Natural killer cell (primary cell): ENCODE measurements at regions not wholly inside any gene's neighbourhood (a gene's known extent, or its start where the extent isn't known, plus 50 kb on each side); places are given as distances from the start of the nearest gene placed in this dataset.

ENCODE experiments used
- ATAC-seq, 3 donors: fragments of 150-1000 bp in 2 of 3; fragments of 200-7000 bp in 1 of 3; cut with Tn5 transposase; 1 replicate in 1 of 3; 2 replicates in 2 of 3; pipeline ENCODE4 v1.10.0; 2021; ENCODE audit warnings: mild to moderate bottlenecking in 2 of 3, moderate library complexity in 2 of 3
- DNase-seq, 2 donors: peaks; one replicate each; pipeline versions ENCODE4 v3.0.0 to v3.0.0-alpha.2; 2013 to 2021; ENCODE audit warnings: mixed read lengths in 1 of 2
- H3K27ac ChIP-seq: one replicate; pipeline ENCODE4 v1.5.1; 2013; ENCODE audit warnings: mild to moderate bottlenecking, low read length
- H3K27me3 ChIP-seq: one replicate; pipeline ENCODE4 v1.6.1; 2013; ENCODE audit warnings: low read length; ENCODE audit not compliant: control insufficient read depth, insufficient read depth
- H3K36me3 ChIP-seq: one replicate; pipeline ENCODE4 v1.6.1; 2013; ENCODE audit warnings: low read length; ENCODE audit not compliant: control insufficient read depth, insufficient read depth
- H3K4me1 ChIP-seq: one replicate; pipeline ENCODE4 v1.6.1; 2013; ENCODE audit warnings: low read length; ENCODE audit not compliant: control insufficient read depth, insufficient read depth
- H3K4me3 ChIP-seq: one replicate; pipeline ENCODE4 v1.5.1; 2013; ENCODE audit warnings: low read length
- H3K9me3 ChIP-seq: one replicate; pipeline ENCODE4 v1.6.1; 2013; ENCODE audit warnings: low read length; ENCODE audit not compliant: control insufficient read depth, insufficient read depth
- H3K27ac Mint-ChIP-seq, 2 donors: one replicate each; pipeline ENCODE4 v1.8.0; 2022; ENCODE audit warnings: mild to moderate bottlenecking in 2 of 2, mixed read lengths in 2 of 2, moderate library complexity in 1 of 2
- H3K27me3 Mint-ChIP-seq, 2 donors: one replicate each; pipeline ENCODE4 v1.8.0; 2022; ENCODE audit warnings: low read depth in 2 of 2, mixed read lengths in 2 of 2
- H3K36me3 Mint-ChIP-seq: one replicate; pipeline ENCODE4 v1.8.0; 2022; ENCODE audit warnings: mixed read lengths
- H3K4me1 Mint-ChIP-seq, 2 donors: one replicate each; pipeline ENCODE4 v1.8.0; 2022; ENCODE audit warnings: mixed read lengths in 2 of 2
- H3K4me3 Mint-ChIP-seq: one replicate; pipeline ENCODE4 v1.8.0; 2022; ENCODE audit warnings: mild to moderate bottlenecking, moderate library complexity, mixed read lengths
- H3K9me3 Mint-ChIP-seq, 2 donors: one replicate each; pipeline ENCODE4 v1.8.0; 2022; ENCODE audit warnings: mixed read lengths in 2 of 2
- WGBS: methylation state at CpG from one replicate; pipeline ENCODE4 v1.1.7; 2013; ENCODE audit warnings: missing lambda C conversion rate; ENCODE audit not compliant: insufficient coverage; 5-methylcytosine and 5-hydroxymethylcytosine counted together
- intact Hi-C: fragments of 100-400 bp; cut with micrococcal nuclease; formaldehyde crosslinking; loops from one replicate; pipeline ENCODE4 v1.14.2; 2022
- TF ChIP-seq, protein P1 (sequence below): fragments of 200-600 bp; IDR thresholded peaks from one replicate; pipeline ENCODE4 v1.8.0; 2022; ENCODE audit warnings: antibody characterized with exemption

DNA sequence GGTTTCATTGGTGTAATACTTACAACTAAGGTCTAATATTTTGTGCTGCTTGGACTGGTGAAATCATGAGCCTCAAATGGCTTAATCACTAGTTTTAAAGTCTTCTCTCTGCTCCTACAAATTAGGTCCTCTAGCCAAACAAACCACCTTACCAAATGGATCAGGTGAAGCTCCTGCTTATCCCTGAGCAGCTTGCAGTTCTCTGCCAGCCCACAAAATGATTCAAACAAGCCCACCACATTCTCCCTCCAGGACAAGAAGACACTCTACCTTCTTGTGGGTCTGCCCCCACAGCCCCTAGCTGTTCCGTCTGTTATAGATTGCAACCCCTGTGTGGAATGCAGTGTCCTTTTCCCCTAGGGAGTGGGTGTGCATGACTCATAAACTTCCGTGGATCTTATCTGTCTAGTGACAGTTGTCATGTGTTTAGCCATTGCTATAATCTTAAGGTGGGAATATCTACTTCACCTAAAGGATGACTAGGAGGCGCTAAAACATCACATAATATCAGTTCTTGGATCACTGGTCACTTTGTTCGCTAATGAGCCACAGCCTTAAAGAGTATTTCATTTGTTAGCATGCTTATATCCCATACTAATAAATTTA lies 940.5 kb upstream of the MANEA start:
- no peak overlapping the region for H3K27ac ChIP-seq
- H3K4me3 Mint-ChIP-seq: no peak overlapping the region
- no peak overlapping the region for H3K27ac Mint-ChIP-seq
- H3K4me1 ChIP-seq: no peaks in the 10 kb centered on the region
- H3K4me3 ChIP-seq: no peak overlapping the region
- H3K4me1 Mint-ChIP-seq: no peaks in the 10 kb centered on the region
- 45% methylated on average over 2 of the region's 4 CpGs for WGBS
- H3K9me3 Mint-ChIP-seq: peaks cover 14 to 17% of the 10 kb centered on the region in 2 donors
- intact Hi-C loops: no loop called here
- TF ChIP-seq, protein P1, sequence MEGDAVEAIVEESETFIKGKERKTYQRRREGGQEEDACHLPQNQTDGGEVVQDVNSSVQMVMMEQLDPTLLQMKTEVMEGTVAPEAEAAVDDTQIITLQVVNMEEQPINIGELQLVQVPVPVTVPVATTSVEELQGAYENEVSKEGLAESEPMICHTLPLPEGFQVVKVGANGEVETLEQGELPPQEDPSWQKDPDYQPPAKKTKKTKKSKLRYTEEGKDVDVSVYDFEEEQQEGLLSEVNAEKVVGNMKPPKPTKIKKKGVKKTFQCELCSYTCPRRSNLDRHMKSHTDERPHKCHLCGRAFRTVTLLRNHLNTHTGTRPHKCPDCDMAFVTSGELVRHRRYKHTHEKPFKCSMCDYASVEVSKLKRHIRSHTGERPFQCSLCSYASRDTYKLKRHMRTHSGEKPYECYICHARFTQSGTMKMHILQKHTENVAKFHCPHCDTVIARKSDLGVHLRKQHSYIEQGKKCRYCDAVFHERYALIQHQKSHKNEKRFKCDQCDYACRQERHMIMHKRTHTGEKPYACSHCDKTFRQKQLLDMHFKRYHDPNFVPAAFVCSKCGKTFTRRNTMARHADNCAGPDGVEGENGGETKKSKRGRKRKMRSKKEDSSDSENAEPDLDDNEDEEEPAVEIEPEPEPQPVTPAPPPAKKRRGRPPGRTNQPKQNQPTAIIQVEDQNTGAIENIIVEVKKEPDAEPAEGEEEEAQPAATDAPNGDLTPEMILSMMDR: no peak
- DNase-seq: no peak
- no peaks in the 10 kb centered on the region for H3K27me3 Mint-ChIP-seq
- H3K9me3 ChIP-seq: no peaks in the 10 kb centered on the region
- H3K36me3 Mint-ChIP-seq: no peaks in the 10 kb centered on the region
- H3K36me3 ChIP-seq: no peaks in the 10 kb centered on the region
- H3K27me3 ChIP-seq: no peaks in the 10 kb centered on the region
- no peak for ATAC-seq

DNA sequence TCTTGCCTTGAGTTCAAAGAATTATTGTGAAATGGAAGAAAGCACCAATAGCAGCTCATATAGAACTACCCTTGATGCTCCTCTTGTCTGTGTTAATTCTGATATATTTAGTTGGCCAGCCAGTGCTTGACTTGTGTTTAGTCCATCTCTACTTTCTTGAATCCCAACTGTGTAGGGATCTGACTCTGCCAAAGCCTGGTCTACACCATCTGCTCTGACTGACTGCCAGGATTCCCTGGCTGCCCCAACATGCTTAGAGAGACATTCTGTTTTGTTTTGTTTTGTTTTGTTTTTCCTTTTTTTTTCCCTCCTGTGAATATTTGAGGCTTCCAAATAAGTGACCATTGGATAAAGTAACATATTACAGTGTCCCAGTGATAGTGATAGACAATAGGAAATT lies 953.7 kb upstream of the MANEA start:
- DNase-seq: no peak
- Mint-ChIP-seq H3K27ac (no peak overlapping the region), H3K9me3 (peaks cover 2 to 10% of the 10 kb centered on the region in 2 donors)

GRCh38 chr6:94622783-94623182 lies 954.6 kb upstream of the MANEA start:
- intact Hi-C loops: no loop called here
- ATAC-seq: no peak
- Histone ChIP-seq H3K9me3 (no peaks in the 10 kb centered on the region), H3K4me1 (no peaks in the 10 kb centered on the region), H3K27ac (no peak overlapping the region), H3K36me3 (no peaks in the 10 kb centered on the region), H3K4me3 (no peak overlapping the region), H3K27me3 (no peaks in the 10 kb centered on the region)
- no peak overlapping the region for H3K4me3 Mint-ChIP-seq
- H3K9me3 Mint-ChIP-seq: peaks cover 2 to 10% of the 10 kb centered on the region in 2 donors
- no peaks in the 10 kb centered on the region for H3K4me1 Mint-ChIP-seq
- DNase-seq: no peak
- H3K36me3 Mint-ChIP-seq: no peaks in the 10 kb centered on the region
- TF ChIP-seq, protein P1: no peak
- H3K27me3 Mint-ChIP-seq: no peaks in the 10 kb centered on the region
- H3K27ac Mint-ChIP-seq: no peak overlapping the region

More for the DNA sequence above, 953.7 kb upstream of the MANEA start:
- intact Hi-C loops: no loop called here
- no peaks in the 10 kb centered on the region for H3K27me3 ChIP-seq
- no peak overlapping the region for H3K4me3 ChIP-seq
- H3K36me3 Mint-ChIP-seq: no peaks in the 10 kb centered on the region
- H3K27me3 Mint-ChIP-seq: no peaks in the 10 kb centered on the region
- TF ChIP-seq, protein P1: no peak
- H3K27ac ChIP-seq: no peak overlapping the region
- no peaks in the 10 kb centered on the region for H3K36me3 ChIP-seq
- no peaks in the 10 kb centered on the region for H3K9me3 ChIP-seq
- no peak overlapping the region for H3K4me3 Mint-ChIP-seq
- ATAC-seq: no peak
- no peaks in the 10 kb centered on the region for H3K4me1 Mint-ChIP-seq
- H3K4me1 ChIP-seq: no peaks in the 10 kb centered on the region

DNA sequence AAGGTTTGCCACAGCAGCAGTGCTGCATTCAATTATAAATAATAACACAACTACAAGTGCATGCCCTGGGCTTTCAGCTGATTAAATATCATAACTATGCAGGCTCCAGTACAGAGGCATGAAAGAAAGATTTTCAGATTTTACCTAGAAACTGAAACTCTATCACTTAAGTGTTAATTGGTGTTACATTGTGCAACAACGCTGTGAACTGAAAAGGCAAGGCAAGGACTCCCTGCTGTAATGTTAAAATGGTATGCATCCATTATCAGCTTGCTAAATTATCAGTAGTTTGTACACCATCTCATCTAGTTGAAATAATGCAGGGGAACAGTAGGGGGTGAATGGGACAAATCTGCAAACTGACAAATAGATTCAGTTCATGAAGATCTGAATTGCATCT lies 976.7 kb upstream of the MANEA start:
- Mint-ChIP-seq H3K27ac (no peak overlapping the region), H3K27me3 (no peaks in the 10 kb centered on the region), H3K9me3 (peaks cover 14 to 26% of the 10 kb centered on the region in 2 donors), H3K4me1 (no peaks in the 10 kb centered on the region), H3K4me3 (no peak overlapping the region), H3K36me3 (no peaks in the 10 kb centered on the region)
- Histone ChIP-seq H3K36me3 (no peaks in the 10 kb centered on the region), H3K9me3 (peaks cover 5% of the 10 kb centered on the region), H3K27ac (no peak overlapping the region), H3K4me3 (no peak overlapping the region), H3K27me3 (no peaks in the 10 kb centered on the region), H3K4me1 (no peaks in the 10 kb centered on the region)
- intact Hi-C loops: no loop called here
- DNase-seq (no peak), ATAC-seq (no peak)
- TF ChIP-seq, protein P1: no peak
- WGBS: 100% methylated on average over 1 of the region's 1 CpG
